H9 (cell line): ENCODE measurements at regions not wholly inside any gene's neighbourhood (a gene's known extent, or its start where the extent isn't known, plus 50 kb on each side); places are given as distances from the start of the nearest gene placed in this dataset.

ENCODE experiments used
- DNase-seq: peaks from one replicate; pipeline ENCODE4 v3.0.0-alpha.2; 2017
- H2AFZ ChIP-seq: one replicate; pipeline ENCODE4 v1.6.1; 2013; ENCODE audit warnings: mild to moderate bottlenecking, low read length, control low read depth, moderate library complexity
- H2AK5ac ChIP-seq: 2 replicates; pipeline ENCODE4 v1.6.1; 2013; ENCODE audit warnings: low read length, control low read depth, mixed read lengths; ENCODE audit not compliant: insufficient read length
- H2BK120ac ChIP-seq: one replicate; pipeline ENCODE4 v1.6.1; 2013; ENCODE audit warnings: low read depth, mild to moderate bottlenecking, low read length, control low read depth, inconsistent platforms; ENCODE audit not compliant: poor library complexity, severe bottlenecking
- H2BK12ac ChIP-seq: 2 replicates; pipeline ENCODE4 v1.6.1; 2013; ENCODE audit warnings: low read length, control low read depth, mixed read lengths, low read depth; ENCODE audit not compliant: insufficient read length
- H2BK15ac ChIP-seq: 2 replicates; pipeline ENCODE4 v1.6.1; 2013; ENCODE audit warnings: low read depth, low read length, control low read depth
- H2BK20ac ChIP-seq: one replicate; pipeline ENCODE4 v1.6.1; 2013; ENCODE audit warnings: low read depth, mild to moderate bottlenecking, low read length, control low read depth, inconsistent platforms; ENCODE audit not compliant: poor library complexity, severe bottlenecking
- H2BK5ac ChIP-seq: 2 replicates; pipeline ENCODE4 v1.6.1; 2013; ENCODE audit warnings: low read length, control low read depth, mixed read lengths; ENCODE audit not compliant: insufficient read length
- H3K14ac ChIP-seq: 2 replicates; pipeline ENCODE4 v1.6.1; 2013; ENCODE audit warnings: low read length, control low read depth; ENCODE audit not compliant: insufficient read depth
- H3K18ac ChIP-seq: 2 replicates; pipeline ENCODE4 v1.6.1; 2013; ENCODE audit warnings: low read depth, mild to moderate bottlenecking, mixed read lengths, low read length, control low read depth; ENCODE audit not compliant: insufficient read length
- H3K23ac ChIP-seq: 2 replicates; pipeline ENCODE4 v1.6.1; 2013; ENCODE audit warnings: low read length, control low read depth, mixed read lengths, low read depth; ENCODE audit not compliant: insufficient read length
- H3K23me2 ChIP-seq: 2 replicates; pipeline ENCODE4 v1.6.1; 2013; ENCODE audit warnings: low read depth, mild to moderate bottlenecking, mixed read lengths, low read length, control low read depth; ENCODE audit not compliant: insufficient read length, poor library complexity, severe bottlenecking
- H3K27ac ChIP-seq: 2 replicates; pipeline ENCODE4 v1.5.1; 2013; ENCODE audit warnings: low read length, control low read depth, mixed read lengths, low read depth; ENCODE audit not compliant: insufficient read length
- H3K27me3 ChIP-seq: 2 replicates; pipeline ENCODE4 v1.6.1; 2013; ENCODE audit warnings: low read length, control low read depth, inconsistent platforms; ENCODE audit not compliant: insufficient read depth
- H3K4ac ChIP-seq: 2 replicates; pipeline ENCODE4 v1.6.1; 2013; ENCODE audit warnings: low read depth, mild to moderate bottlenecking, control low read depth, inconsistent platforms, low read length, moderate library complexity
- H3K4me1 ChIP-seq: 2 replicates; pipeline ENCODE4 v1.6.1; 2013; ENCODE audit warnings: low read length, control low read depth, inconsistent platforms; ENCODE audit not compliant: insufficient read depth
- H3K4me2 ChIP-seq: 2 replicates; pipeline ENCODE4 v1.6.1; 2013; ENCODE audit warnings: low read length, control low read depth, mixed read lengths; ENCODE audit not compliant: insufficient read length, insufficient read depth
- H3K56ac ChIP-seq: 2 replicates; pipeline ENCODE4 v1.6.1; 2013; ENCODE audit warnings: low read depth, mild to moderate bottlenecking, mixed read lengths, low read length, control low read depth; ENCODE audit not compliant: insufficient read length
- H3K79me1 ChIP-seq: 2 replicates; pipeline ENCODE4 v1.6.1; 2013; ENCODE audit warnings: low read depth, mild to moderate bottlenecking, moderate library complexity, low read length, control low read depth, inconsistent platforms; ENCODE audit not compliant: insufficient read depth, poor library complexity, severe bottlenecking
- H3K79me2 ChIP-seq: 2 replicates; pipeline ENCODE4 v1.6.1; 2013; ENCODE audit warnings: low read length, control low read depth, inconsistent platforms; ENCODE audit not compliant: insufficient read depth
- H3K9ac ChIP-seq: 2 replicates; pipeline ENCODE4 v1.6.1; 2013; ENCODE audit warnings: low read length, control low read depth, mixed read lengths; ENCODE audit not compliant: insufficient read length; ENCODE audit errors: extremely low read depth
- H3K9me3 ChIP-seq: one replicate; pipeline ENCODE4 v1.6.1; 2013; ENCODE audit warnings: low read depth, low read length, inconsistent platforms; ENCODE audit not compliant: control insufficient read depth
- H3T11ph ChIP-seq: one replicate; pipeline ENCODE4 v1.6.1; 2013; ENCODE audit warnings: mild to moderate bottlenecking, low read length, control low read depth, inconsistent platforms
- H4K20me1 ChIP-seq: one replicate; pipeline ENCODE4 v1.6.1; 2013; ENCODE audit not compliant: control insufficient read depth, insufficient read length, insufficient read depth
- H4K5ac ChIP-seq: 2 replicates; pipeline ENCODE4 v1.6.1; 2013; ENCODE audit warnings: low read depth, mild to moderate bottlenecking, mixed read lengths, low read length, control low read depth; ENCODE audit not compliant: insufficient read length
- H4K8ac ChIP-seq: replicated peaks from 2 replicates; pipeline ENCODE4 v1.6.1; 2013; ENCODE audit warnings: low read length, control low read depth, mixed read lengths, low read depth; ENCODE audit not compliant: insufficient read length
- H4K91ac ChIP-seq: 2 replicates; pipeline ENCODE4 v1.6.1; 2013; ENCODE audit warnings: low read depth, mild to moderate bottlenecking, moderate library complexity, mixed read lengths, low read length, control low read depth; ENCODE audit not compliant: insufficient read length
- H3K27ac Mint-ChIP-seq, 3 experiments: 2 replicates in 2 of 3; 3 replicates in 1 of 3; pipeline ENCODE4 v1.8.0; 2020 to 2021; ENCODE audit warnings: mixed read lengths in 3 of 3, mild to moderate bottlenecking in 1 of 3, moderate library complexity in 1 of 3
- H3K27me3 Mint-ChIP-seq: 2 replicates; pipeline ENCODE4 v1.8.0; 2021; ENCODE audit warnings: low read depth, mild to moderate bottlenecking, moderate library complexity, mixed read lengths
- H3K36me3 Mint-ChIP-seq, 3 experiments: 2 replicates in 2 of 3; 3 replicates in 1 of 3; pipeline ENCODE4 v1.8.0; 2020 to 2021; ENCODE audit warnings: low read depth in 3 of 3, mixed read lengths in 3 of 3; ENCODE audit not compliant: insufficient read depth in 1 of 3
- H3K4me1 Mint-ChIP-seq, 2 experiments: 2 replicates each; pipeline ENCODE4 v1.8.0; 2020; ENCODE audit warnings: mixed read lengths in 2 of 2
- H3K4me3 Mint-ChIP-seq, 2 experiments: 2 replicates in 1 of 2; 3 replicates in 1 of 2; pipeline ENCODE4 v1.8.0; 2020 to 2021; ENCODE audit warnings: mild to moderate bottlenecking in 2 of 2, mixed read lengths in 2 of 2, moderate library complexity in 1 of 2
- H3K9me3 Mint-ChIP-seq, 2 experiments: 2 replicates in 1 of 2; 3 replicates in 1 of 2; pipeline ENCODE4 v1.8.0; 2020; ENCODE audit warnings: mild to moderate bottlenecking in 2 of 2, mixed read lengths in 2 of 2, moderate library complexity in 1 of 2
- TF ChIP-seq, protein P1 (sequence below): fragments of 200-600 bp; sonication (generic); conservative IDR thresholded peaks from 3 replicates; pipeline ENCODE4 v1.8.0; 2021; ENCODE audit warnings: antibody characterized with exemption, mild to moderate bottlenecking

DNA sequence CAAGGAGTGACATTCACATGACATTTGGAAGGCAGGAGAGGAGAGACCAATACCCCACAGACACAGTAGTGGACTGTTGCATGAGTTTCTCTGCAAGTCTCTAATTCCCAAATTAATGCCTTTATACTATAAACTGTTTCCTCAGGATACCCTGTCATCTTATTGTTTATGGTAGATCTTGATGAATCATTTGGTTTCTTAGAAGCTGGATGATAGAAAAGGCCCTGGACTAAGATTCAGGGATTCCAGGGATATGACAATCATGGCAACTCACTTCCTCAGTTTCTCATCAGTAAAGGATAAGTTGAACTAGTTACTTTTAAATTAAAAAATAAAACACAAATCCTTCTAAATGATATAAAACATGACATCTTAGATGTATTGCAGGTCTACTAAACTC is 292.5 kb downstream of the TDRD15 start:
- no peaks in the 10 kb centered on the region for H3K9me3 ChIP-seq
- no peak overlapping the region for H2BK5ac ChIP-seq
- H2BK120ac ChIP-seq: no peak overlapping the region
- no peaks in the 10 kb centered on the region for H3K23me2 ChIP-seq
- H3K4me1 Mint-ChIP-seq: peaks cover 7 to 19% of the 10 kb centered on the region in 2 experiments
- no peaks in the 10 kb centered on the region for H4K20me1 ChIP-seq
- H3K36me3 Mint-ChIP-seq: peaks cover 0 to 4% (median 0%) of the 10 kb centered on the region in 3 experiments; a peak in 2 of 7 replicates
- no peak overlapping the region for H2BK15ac ChIP-seq
- no peak for DNase-seq
- no peak overlapping the region for H3K4ac ChIP-seq
- no peak overlapping the region for H2BK20ac ChIP-seq
- no peak overlapping the region for H3K56ac ChIP-seq
- H4K91ac ChIP-seq: no peak overlapping the region
- H3T11ph ChIP-seq: no peak overlapping the region
- H3K9me3 Mint-ChIP-seq: peaks cover 2 to 4% of the 10 kb centered on the region in 2 experiments; a peak in 2 of 5 replicates
- H3K27me3 ChIP-seq: no peaks in the 10 kb centered on the region
- no peak overlapping the region for H3K18ac ChIP-seq
- H3K79me2 ChIP-seq: no peaks in the 10 kb centered on the region
- no peak overlapping the region for H3K4me3 Mint-ChIP-seq
- H2BK12ac ChIP-seq: no peak overlapping the region
- no peak overlapping the region for H4K5ac ChIP-seq
- no peak overlapping the region for H3K27ac Mint-ChIP-seq
- no peak overlapping the region for H2AK5ac ChIP-seq
- TF ChIP-seq, protein P1, sequence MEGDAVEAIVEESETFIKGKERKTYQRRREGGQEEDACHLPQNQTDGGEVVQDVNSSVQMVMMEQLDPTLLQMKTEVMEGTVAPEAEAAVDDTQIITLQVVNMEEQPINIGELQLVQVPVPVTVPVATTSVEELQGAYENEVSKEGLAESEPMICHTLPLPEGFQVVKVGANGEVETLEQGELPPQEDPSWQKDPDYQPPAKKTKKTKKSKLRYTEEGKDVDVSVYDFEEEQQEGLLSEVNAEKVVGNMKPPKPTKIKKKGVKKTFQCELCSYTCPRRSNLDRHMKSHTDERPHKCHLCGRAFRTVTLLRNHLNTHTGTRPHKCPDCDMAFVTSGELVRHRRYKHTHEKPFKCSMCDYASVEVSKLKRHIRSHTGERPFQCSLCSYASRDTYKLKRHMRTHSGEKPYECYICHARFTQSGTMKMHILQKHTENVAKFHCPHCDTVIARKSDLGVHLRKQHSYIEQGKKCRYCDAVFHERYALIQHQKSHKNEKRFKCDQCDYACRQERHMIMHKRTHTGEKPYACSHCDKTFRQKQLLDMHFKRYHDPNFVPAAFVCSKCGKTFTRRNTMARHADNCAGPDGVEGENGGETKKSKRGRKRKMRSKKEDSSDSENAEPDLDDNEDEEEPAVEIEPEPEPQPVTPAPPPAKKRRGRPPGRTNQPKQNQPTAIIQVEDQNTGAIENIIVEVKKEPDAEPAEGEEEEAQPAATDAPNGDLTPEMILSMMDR: no peak
- no peaks in the 10 kb centered on the region; the same call in 1 of the 2 replicates for H3K4me1 ChIP-seq
- no peak overlapping the region for H4K8ac ChIP-seq
- no peak overlapping the region for H3K23ac ChIP-seq
- no peak overlapping the region for H3K14ac ChIP-seq
- no peak overlapping the region for H3K4me2 ChIP-seq
- H3K27me3 Mint-ChIP-seq: no peaks in the 10 kb centered on the region
- H2AFZ ChIP-seq: no peak overlapping the region
- no peak overlapping the region for H3K9ac ChIP-seq
- H3K27ac ChIP-seq: no peak overlapping the region
- no peaks in the 10 kb centered on the region for H3K79me1 ChIP-seq
